ENCODE measurements at regions not wholly inside any gene's neighbourhood (a gene's known extent, or its start where the extent isn't known, plus 50 kb on each side); places are given as distances from the start of the nearest gene placed in this dataset.

DNA sequence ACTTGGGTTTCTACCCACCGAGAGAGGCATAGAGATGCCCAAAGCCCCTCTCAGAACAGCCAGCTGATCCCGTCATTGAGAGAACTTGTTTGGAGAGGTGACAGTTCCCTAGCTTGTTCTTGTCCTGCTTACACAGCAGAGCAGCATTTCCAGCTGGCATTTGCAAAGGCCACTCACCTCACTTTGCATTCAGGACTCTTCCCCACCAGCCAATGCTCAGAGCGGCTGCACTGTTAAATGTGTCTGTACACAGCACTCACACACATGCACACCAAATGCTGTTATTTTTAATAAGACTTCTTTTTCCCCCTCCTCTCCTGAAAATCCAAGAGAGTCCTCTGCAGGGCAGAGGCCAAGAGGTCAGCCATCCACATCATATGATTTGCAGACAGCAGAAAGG is 104.6 kb upstream of the SLC14A2 start:
- Histone ChIP-seq H3K27ac (ENCODE audit: low read depth, low read length) (no peak overlapping the region), H3K4me3 (ENCODE audit: low read depth in 1 of 2, low read length in 2 of 2) (no peak overlapping the region), H3K36me3 (ENCODE audit: insufficient read depth, low read length) (no peaks in the 10 kb centered on the region), H3K9me3 (ENCODE audit: low read length) (no peaks in the 10 kb centered on the region), H3K9ac (ENCODE audit: low read length) (no peak overlapping the region), H3K27me3 (ENCODE audit: control insufficient read depth in 1 of 2, insufficient read depth in 2 of 2, low read length in 2 of 2) (no peaks in the 10 kb centered on the region), H3K4me1 (ENCODE audit: insufficient read depth, low read length) (no peaks in the 10 kb centered on the region)

DNA sequence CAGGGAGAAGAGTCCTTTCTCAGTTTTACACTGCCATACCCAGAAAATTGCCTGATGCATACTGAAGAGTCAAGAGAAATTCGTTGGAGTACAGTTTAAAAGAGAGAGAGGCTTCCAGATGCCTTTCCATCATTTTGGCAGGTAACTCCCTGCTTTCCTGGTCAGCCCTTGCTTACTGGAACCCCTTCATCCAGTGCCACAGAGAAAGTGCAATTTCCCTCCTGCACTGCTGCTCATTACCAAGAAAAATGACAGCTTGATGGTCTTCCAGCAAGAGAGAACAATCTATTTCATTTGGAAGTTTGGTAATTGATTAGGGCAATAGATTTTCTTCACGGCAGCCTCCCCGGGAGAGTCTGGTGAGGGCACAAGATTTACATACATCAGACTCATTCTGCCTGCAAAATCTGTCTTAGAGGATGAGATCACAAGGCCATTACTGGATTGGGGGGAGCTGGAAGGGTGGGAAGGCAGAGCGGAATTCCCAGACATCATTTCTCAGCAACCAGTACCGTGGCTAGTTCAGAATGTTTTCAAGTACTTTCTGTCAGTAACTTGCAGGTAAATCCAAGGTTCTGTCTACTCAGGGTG is 102.8 kb upstream of the SLC14A2 start:
- Histone ChIP-seq H3K27ac (ENCODE audit: low read depth, low read length) (no peak overlapping the region), H3K4me1 (ENCODE audit: insufficient read depth, low read length) (no peaks in the 10 kb centered on the region)

DNA sequence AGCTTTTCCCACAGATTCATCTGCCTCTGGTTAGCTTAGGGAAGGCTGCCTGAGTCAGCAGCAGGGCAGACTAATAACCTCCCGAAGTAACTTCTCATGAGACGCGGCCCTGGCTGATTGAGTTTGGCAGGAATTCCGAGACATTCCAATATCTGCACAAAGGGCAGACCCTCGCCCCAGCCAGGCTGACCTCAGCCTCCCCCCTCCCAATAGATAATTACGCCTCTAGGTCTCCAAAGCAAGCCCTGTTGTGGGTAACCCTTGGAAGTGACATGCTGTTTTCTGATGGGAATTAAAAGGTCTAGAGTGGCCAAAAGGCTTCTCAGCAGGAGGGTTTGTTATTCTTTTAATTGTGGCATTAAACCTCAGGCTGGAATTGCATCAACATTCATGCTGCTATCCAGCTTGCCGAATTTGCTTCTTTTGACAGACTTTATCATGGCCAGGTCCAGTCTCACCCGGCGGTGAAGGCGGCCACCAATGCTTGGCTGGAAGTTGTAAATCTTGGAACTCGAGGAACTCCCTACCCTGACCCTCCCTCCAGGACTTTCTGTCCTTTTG is 98.0 kb upstream of the SLC14A2 start:
- Histone ChIP-seq H3K9me3 (ENCODE audit: low read length) (no peaks in the 10 kb centered on the region), H3K36me3 (ENCODE audit: insufficient read depth, low read length) (no peaks in the 10 kb centered on the region), H3K4me1 (ENCODE audit: insufficient read depth, low read length) (peaks cover 5% of the 10 kb centered on the region), H3K9ac (ENCODE audit: low read length) (no peak overlapping the region), H3K27ac (ENCODE audit: low read depth, low read length) (no peak overlapping the region), H3K4me3 (ENCODE audit: low read depth in 1 of 2, low read length in 2 of 2) (no peak overlapping the region), H3K27me3 (ENCODE audit: control insufficient read depth in 1 of 2, insufficient read depth in 2 of 2, low read length in 2 of 2) (no peaks in the 10 kb centered on the region)

More for the DNA sequence above, 102.8 kb upstream of the SLC14A2 start:
- no peak overlapping the region for H3K4me3 ChIP-seq (ENCODE audit: low read depth in 1 of 2, low read length in 2 of 2)
- H3K27me3 ChIP-seq (ENCODE audit: control insufficient read depth in 1 of 2, insufficient read depth in 2 of 2, low read length in 2 of 2): no peaks in the 10 kb centered on the region
- H3K9ac ChIP-seq (ENCODE audit: low read length): no peak overlapping the region
- no peaks in the 10 kb centered on the region for H3K36me3 ChIP-seq (ENCODE audit: insufficient read depth, low read length)
- no peaks in the 10 kb centered on the region for H3K9me3 ChIP-seq (ENCODE audit: low read length)

DNA sequence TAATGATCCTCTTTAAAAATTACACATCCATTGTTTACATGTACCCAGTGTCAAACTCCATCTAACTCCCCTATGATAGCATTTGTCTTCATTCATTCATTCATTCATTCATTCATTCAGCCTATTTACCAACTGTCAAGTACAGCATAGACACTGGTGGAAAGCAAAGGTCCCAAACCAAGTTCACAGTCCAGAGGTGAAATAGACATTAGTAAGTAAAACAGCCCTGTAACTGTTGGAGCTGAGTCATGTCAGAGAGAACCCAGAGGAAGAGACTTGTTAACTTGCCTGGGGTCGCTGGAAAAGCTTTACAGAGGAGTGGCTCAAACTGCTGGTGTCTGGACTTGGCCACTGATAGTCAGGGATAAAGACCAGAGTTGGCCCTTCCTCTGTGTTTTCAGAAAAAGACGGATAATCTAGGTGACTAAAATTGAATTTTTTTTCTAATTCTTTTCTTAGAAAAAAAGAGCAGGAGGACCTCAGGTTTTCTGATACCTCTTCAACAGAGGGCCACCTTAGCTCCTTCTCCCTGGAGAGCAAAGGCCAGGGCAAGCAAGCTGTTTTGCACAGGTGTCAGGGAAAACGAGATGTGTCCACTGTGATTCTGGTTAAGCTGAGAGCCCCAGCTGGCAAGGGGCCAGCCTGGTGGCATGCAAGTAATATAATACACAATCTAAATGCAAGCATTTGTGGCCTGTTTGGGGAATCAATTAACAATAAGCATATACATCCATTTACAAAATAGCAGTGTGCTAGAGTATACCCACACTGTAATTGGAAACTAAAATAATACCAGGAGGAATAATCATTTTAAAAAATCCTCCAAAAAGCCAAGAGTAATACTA is 96.7 kb upstream of the SLC14A2 start:
- H3K9ac ChIP-seq (ENCODE audit: low read length): no peak overlapping the region
- no peak overlapping the region for H3K27ac ChIP-seq (ENCODE audit: low read depth, low read length)
- no peaks in the 10 kb centered on the region for H3K27me3 ChIP-seq (ENCODE audit: control insufficient read depth in 1 of 2, insufficient read depth in 2 of 2, low read length in 2 of 2)
- peaks cover 5% of the 10 kb centered on the region for H3K4me1 ChIP-seq (ENCODE audit: insufficient read depth, low read length)
- no peaks in the 10 kb centered on the region for H3K9me3 ChIP-seq (ENCODE audit: low read length)
- H3K36me3 ChIP-seq (ENCODE audit: insufficient read depth, low read length): no peaks in the 10 kb centered on the region
- no peak overlapping the region for H3K4me3 ChIP-seq (ENCODE audit: low read depth in 1 of 2, low read length in 2 of 2)

DNA sequence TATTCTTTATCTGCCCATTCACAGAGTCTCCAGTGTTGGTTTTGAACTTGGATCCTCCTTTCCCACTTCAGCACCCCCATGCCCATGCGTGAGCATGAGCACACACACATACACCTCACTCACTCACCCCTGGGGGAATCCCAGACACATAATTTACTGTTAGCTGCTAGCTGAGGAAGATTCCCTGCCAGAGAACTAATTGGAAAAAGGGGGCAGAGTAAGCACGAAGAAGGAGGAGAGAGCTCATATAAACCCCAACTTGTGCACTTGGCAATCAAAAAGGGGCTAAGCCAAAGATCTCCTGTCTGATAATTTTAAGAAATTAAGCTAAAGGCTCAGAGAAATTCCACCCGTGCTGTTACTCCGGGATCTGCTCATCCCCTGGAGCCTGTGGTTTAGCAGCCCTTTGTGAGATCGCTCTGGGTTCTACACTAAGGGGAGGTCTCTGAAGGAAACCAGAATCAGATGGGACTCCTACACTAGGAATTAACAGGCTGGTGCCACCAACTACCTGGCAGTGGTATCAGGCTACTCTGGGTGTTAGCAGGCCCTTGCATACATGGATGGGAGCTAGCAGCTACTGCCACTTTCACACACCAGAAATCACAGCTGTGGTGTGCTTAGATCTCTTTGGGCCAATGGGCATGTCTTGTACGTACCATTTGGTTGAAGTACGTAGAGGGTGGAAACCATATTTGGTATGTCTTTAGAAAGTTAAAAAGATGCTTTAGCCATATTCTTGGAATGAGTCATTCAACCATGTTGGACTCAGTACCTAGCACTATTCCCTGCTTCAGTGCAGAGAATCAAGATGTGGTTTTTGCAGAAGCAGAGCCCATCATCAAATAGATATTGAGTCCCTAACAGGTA is 95.6 kb upstream of the SLC14A2 start:
- Histone ChIP-seq H3K27ac (ENCODE audit: low read depth, low read length) (no peak overlapping the region), H3K36me3 (ENCODE audit: insufficient read depth, low read length) (no peaks in the 10 kb centered on the region), H3K27me3 (ENCODE audit: control insufficient read depth in 1 of 2, insufficient read depth in 2 of 2, low read length in 2 of 2) (no peaks in the 10 kb centered on the region), H3K9ac (ENCODE audit: low read length) (no peak overlapping the region), H3K4me3 (ENCODE audit: low read depth in 1 of 2, low read length in 2 of 2) (no peak overlapping the region), H3K4me1 (ENCODE audit: insufficient read depth, low read length) (peaks cover 5% of the 10 kb centered on the region), H3K9me3 (ENCODE audit: low read length) (no peaks in the 10 kb centered on the region)

DNA sequence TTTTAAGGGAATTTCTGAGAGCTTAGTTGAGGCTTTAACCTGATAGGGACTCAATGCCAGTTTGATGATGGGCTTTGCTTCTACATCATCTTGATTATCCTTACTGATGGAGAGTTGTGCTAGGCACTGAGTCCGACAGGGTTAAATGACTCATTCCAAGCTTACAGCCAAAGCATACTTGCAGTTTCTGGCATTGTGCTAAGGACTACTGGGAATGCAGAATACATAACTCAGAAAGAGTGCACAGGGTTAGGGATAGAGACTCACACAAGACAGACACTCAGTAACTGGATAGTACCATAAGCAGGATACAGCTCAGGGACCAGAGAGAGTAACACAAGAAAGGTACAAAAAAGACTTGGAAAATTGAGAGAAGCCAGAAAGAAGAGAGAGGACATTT is 94.1 kb upstream of the SLC14A2 start:
- H3K4me3 ChIP-seq (ENCODE audit: low read depth in 1 of 2, low read length in 2 of 2): no peak overlapping the region
- no peaks in the 10 kb centered on the region for H3K27me3 ChIP-seq (ENCODE audit: control insufficient read depth in 1 of 2, insufficient read depth in 2 of 2, low read length in 2 of 2)
- no peaks in the 10 kb centered on the region for H3K36me3 ChIP-seq (ENCODE audit: insufficient read depth, low read length)
- peaks cover 5% of the 10 kb centered on the region for H3K4me1 ChIP-seq (ENCODE audit: insufficient read depth, low read length)
- H3K9ac ChIP-seq (ENCODE audit: low read length): no peak overlapping the region
- no peaks in the 10 kb centered on the region for H3K9me3 ChIP-seq (ENCODE audit: low read length)
- no peak overlapping the region for H3K27ac ChIP-seq (ENCODE audit: low read depth, low read length)

DNA sequence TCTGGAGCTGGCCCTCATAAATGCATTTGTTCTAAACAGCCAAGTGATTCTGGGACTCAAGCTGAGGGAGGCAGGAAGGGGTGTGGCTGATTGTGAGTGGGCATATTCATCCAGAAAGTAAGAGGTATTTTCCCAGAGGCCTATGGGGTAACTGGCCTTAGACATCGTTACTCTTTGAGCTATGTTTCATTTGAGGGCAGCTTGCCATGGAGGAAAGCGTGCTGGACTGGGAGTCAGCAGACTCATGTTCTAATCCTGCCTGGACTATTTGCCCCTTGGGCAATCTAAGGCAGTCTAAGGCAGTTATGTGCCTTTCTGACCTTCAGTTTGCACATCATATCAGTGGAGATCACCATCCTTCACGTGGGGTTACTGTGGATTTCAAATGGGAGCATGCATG is 93.5 kb upstream of the SLC14A2 start:
- no peak overlapping the region for H3K27ac ChIP-seq (ENCODE audit: low read depth, low read length)

DNA sequence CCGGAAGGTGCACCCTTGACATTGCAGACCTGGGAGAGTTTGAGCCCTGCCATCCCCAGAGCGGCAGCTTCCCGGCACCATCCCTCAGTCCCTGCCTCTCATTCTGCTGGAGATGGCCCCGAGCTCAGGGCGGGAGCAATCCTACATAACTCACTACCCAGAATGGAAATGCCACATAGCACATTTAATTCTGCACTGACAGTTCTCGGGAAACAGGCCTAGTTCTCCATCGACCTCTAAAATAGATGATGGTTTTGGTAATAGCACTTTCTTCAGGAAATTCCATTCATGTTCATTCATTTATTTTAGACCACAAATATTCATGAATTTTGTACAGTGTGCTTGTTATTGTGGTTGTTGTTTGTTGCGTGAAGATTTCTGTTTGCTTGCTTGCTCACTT is 92.9 kb upstream of the SLC14A2 start:
- Histone ChIP-seq H3K36me3 (ENCODE audit: insufficient read depth, low read length) (no peaks in the 10 kb centered on the region), H3K4me1 (ENCODE audit: insufficient read depth, low read length) (peaks cover 5% of the 10 kb centered on the region), H3K27ac (ENCODE audit: low read depth, low read length) (no peak overlapping the region), H3K9me3 (ENCODE audit: low read length) (no peaks in the 10 kb centered on the region), H3K9ac (ENCODE audit: low read length) (no peak overlapping the region), H3K4me3 (ENCODE audit: low read depth in 1 of 2, low read length in 2 of 2) (no peak overlapping the region), H3K27me3 (ENCODE audit: control insufficient read depth in 1 of 2, insufficient read depth in 2 of 2, low read length in 2 of 2) (no peaks in the 10 kb centered on the region)

More for the DNA sequence above, 93.5 kb upstream of the SLC14A2 start:
- no peak overlapping the region for H3K9ac ChIP-seq (ENCODE audit: low read length)
- H3K36me3 ChIP-seq (ENCODE audit: insufficient read depth, low read length): no peaks in the 10 kb centered on the region
- no peaks in the 10 kb centered on the region for H3K27me3 ChIP-seq (ENCODE audit: control insufficient read depth in 1 of 2, insufficient read depth in 2 of 2, low read length in 2 of 2)
- H3K9me3 ChIP-seq (ENCODE audit: low read length): no peaks in the 10 kb centered on the region
- H3K4me1 ChIP-seq (ENCODE audit: insufficient read depth, low read length): peaks cover 5% of the 10 kb centered on the region
- no peak overlapping the region for H3K4me3 ChIP-seq (ENCODE audit: low read depth in 1 of 2, low read length in 2 of 2)

DNA sequence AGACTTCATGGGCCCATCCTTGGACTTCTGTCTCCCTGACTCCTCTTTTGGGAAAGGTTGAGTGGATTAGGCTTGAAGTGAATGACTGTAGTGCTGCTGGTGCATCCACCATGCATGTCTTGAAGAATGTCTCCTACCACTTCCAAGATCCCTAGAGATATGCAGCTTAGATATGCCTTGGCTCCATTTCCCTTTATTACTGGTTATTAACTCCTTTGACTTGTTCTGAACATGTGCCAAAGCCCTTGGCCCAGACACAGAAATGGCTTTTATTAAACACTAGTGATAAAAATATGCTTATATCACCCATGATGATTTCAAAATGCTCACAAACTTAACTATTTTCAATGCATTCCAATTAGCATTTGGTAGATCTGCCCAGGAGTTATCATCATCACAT is 90.0 kb upstream of the SLC14A2 start:
- Histone ChIP-seq H3K9me3 (ENCODE audit: low read length) (no peaks in the 10 kb centered on the region), H3K4me1 (ENCODE audit: insufficient read depth, low read length) (peaks cover 5% of the 10 kb centered on the region), H3K4me3 (ENCODE audit: low read depth in 1 of 2, low read length in 2 of 2) (no peak overlapping the region), H3K27me3 (ENCODE audit: control insufficient read depth in 1 of 2, insufficient read depth in 2 of 2, low read length in 2 of 2) (no peaks in the 10 kb centered on the region), H3K9ac (ENCODE audit: low read length) (no peak overlapping the region), H3K27ac (ENCODE audit: low read depth, low read length) (no peak overlapping the region), H3K36me3 (ENCODE audit: insufficient read depth, low read length) (no peaks in the 10 kb centered on the region)

DNA sequence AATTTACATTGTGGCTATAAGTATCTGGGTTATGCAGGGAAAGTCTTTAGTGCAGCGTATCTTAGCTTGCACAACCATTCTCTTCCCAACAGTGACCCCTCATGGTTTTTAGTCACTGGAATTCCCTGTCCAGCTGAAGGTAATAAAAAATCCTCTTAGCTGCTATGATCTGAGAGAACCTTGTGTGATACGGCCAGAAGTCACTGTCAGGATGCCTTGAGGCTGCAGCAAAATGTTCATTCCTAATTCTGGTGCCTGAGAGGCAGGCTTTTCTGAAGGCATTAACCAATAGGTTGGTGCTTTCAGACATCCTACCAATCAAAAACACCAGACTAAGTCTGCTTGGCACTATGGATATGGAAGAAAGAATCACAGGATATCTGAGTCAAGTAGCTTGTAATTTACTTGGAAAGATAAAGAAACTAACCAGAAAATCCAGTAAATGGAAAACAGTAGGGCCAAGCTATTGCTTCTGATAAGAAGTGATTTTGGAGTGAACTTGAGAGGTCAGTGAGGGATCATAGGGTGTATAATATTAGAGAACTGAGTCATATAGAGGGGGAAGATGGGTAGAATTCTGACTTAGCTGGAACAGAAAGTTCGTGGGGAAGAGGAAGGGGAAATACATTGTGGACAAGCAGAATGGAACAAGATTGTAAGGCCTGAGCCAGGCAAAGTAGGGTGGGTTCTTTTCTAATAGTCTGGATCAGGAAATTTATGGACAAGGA is 89.0 kb upstream of the SLC14A2 start:
- Histone ChIP-seq H3K9ac (ENCODE audit: low read length) (no peak overlapping the region), H3K27me3 (ENCODE audit: control insufficient read depth in 1 of 2, insufficient read depth in 2 of 2, low read length in 2 of 2) (no peaks in the 10 kb centered on the region), H3K27ac (ENCODE audit: low read depth, low read length) (no peak overlapping the region)

DNA sequence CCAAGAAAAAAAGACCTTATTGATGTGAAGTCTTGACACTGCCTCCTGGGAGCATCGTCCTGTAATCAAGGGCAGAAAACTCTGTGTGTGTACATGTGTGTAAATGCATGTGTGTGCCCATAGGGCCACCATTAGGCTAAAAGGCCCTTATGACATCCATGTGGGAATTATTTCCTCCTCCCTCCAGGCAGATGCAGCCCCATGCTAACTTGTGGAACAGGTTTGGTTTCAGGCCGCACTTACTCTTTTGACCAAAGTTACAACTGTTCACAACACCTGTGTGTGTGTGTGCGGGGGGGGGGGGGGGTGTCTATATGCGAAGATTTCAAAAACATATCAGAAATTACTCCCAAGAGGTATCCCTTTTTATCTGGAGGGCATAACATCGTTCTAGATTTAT is 87.4 kb upstream of the SLC14A2 start:
- Histone ChIP-seq H3K9me3 (ENCODE audit: low read length) (no peaks in the 10 kb centered on the region), H3K9ac (ENCODE audit: low read length) (no peak overlapping the region), H3K4me3 (ENCODE audit: low read depth in 1 of 2, low read length in 2 of 2) (no peak overlapping the region), H3K27ac (ENCODE audit: low read depth, low read length) (no peak overlapping the region), H3K4me1 (ENCODE audit: insufficient read depth, low read length) (no peaks in the 10 kb centered on the region), H3K36me3 (ENCODE audit: insufficient read depth, low read length) (no peaks in the 10 kb centered on the region), H3K27me3 (ENCODE audit: control insufficient read depth in 1 of 2, insufficient read depth in 2 of 2, low read length in 2 of 2) (no peaks in the 10 kb centered on the region)

More for the DNA sequence above, 89.0 kb upstream of the SLC14A2 start:
- no peaks in the 10 kb centered on the region for H3K9me3 ChIP-seq (ENCODE audit: low read length)
- H3K36me3 ChIP-seq (ENCODE audit: insufficient read depth, low read length): no peaks in the 10 kb centered on the region
- peaks cover under 1% of the 10 kb centered on the region for H3K4me1 ChIP-seq (ENCODE audit: insufficient read depth, low read length)
- no peak overlapping the region for H3K4me3 ChIP-seq (ENCODE audit: low read depth in 1 of 2, low read length in 2 of 2)

All from muscle layer of colon (tissue), 2 donors.